Activated naive CD8-positive, alpha-beta T cell (primary cell): ENCODE measurements at regions not wholly inside any gene's neighbourhood (a gene's known extent, or its start where the extent isn't known, plus 50 kb on each side); places are given as distances from the start of the nearest gene placed in this dataset.

Experiments
- H3K27ac Mint-ChIP-seq: one replicate; pipeline ENCODE4 v1.8.0; 2021; ENCODE audit warnings: mixed read lengths
- H3K27me3 Mint-ChIP-seq: one replicate; pipeline ENCODE4 v1.8.0; 2021; ENCODE audit warnings: mixed read lengths
- H3K36me3 Mint-ChIP-seq: one replicate; pipeline ENCODE4 v1.8.0; 2021; ENCODE audit warnings: mixed read lengths
- H3K4me1 Mint-ChIP-seq: one replicate; pipeline ENCODE4 v1.8.0; 2021; ENCODE audit warnings: low read depth, mixed read lengths
- H3K4me3 Mint-ChIP-seq: one replicate; pipeline ENCODE4 v1.8.0; 2021; ENCODE audit warnings: mild to moderate bottlenecking, mixed read lengths
- H3K9me3 Mint-ChIP-seq: one replicate; pipeline ENCODE4 v1.8.0; 2021; ENCODE audit warnings: low read depth, mixed read lengths

DNA sequence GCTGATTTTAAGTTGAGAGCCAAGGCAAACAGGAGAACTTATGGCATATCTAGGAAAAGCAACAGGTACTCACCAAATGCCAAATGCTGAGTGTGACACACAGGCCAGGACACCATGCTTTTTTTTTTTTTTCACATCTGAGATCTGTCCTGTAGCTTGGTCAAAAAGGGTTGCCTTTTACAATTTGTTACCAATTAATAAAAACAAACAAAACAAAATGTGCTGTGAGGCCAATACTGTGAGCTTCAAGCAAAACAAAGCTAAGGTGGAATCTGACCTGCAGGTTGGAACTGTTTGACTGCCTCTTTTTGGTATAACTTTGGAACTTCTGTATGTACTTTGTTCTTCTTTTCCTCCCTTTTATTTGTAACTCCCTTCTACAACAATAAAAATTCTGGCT, 548.5 kb upstream of the IGFBP7 start:
- peaks cover 4% of the 10 kb centered on the region for H3K9me3 Mint-ChIP-seq
- no peaks in the 10 kb centered on the region for H3K36me3 Mint-ChIP-seq
- no peak overlapping the region for H3K27ac Mint-ChIP-seq
- H3K4me3 Mint-ChIP-seq: no peak overlapping the region
- H3K4me1 Mint-ChIP-seq: no peaks in the 10 kb centered on the region
- H3K27me3 Mint-ChIP-seq: no peaks in the 10 kb centered on the region

GRCh38 chr4:57658188-57658587, 548.0 kb upstream of the IGFBP7 start:
- Mint-ChIP-seq H3K4me3 (no peak overlapping the region), H3K9me3 (peaks cover 4% of the 10 kb centered on the region), H3K27me3 (no peaks in the 10 kb centered on the region), H3K4me1 (no peaks in the 10 kb centered on the region), H3K27ac (no peak overlapping the region), H3K36me3 (no peaks in the 10 kb centered on the region)

DNA sequence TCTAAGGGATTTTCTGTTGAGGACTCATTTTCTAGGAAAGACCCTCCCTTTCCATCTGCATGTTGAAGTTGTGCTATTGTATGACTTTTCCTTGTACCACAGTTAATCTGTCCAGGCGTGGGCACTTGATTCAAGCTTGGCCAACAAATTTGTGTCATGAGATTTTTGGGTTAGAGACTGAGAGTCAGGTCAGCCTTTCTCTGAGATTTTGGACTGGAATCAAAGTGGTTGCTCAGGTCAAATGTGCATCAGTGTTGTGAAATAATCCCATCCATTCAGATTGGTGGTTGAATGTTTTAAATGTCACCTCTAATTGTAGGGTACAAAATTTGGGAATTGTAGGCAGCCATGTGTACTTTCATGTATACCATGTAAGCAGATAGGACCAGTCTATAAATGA, 545.2 kb upstream of the IGFBP7 start:
- no peaks in the 10 kb centered on the region for H3K36me3 Mint-ChIP-seq
- H3K27ac Mint-ChIP-seq: no peak overlapping the region
- H3K27me3 Mint-ChIP-seq: no peaks in the 10 kb centered on the region
- peaks cover 9% of the 10 kb centered on the region for H3K9me3 Mint-ChIP-seq
- no peak overlapping the region for H3K4me3 Mint-ChIP-seq
- no peaks in the 10 kb centered on the region for H3K4me1 Mint-ChIP-seq

DNA sequence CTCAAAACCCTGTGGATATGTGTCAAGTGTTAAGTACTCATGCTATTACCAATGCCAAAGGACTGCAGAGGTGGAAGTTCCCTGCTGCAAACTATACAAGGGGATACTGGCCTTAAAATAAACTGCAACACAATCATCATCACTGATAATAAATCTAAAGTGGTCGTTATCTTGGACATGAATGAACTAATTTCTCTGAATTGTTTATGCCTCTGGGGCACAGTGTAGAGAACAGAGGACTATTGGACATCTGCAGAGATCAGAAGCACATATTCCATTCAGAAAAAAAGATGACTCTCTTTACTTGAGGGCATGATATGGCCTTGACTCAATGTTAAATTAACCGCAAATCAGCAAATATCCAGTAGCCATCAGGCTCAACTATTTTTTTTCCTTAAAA, 542.6 kb upstream of the IGFBP7 start:
- Mint-ChIP-seq H3K27me3 (no peaks in the 10 kb centered on the region), H3K27ac (no peak overlapping the region), H3K9me3 (peaks cover 9% of the 10 kb centered on the region), H3K4me1 (no peaks in the 10 kb centered on the region), H3K36me3 (no peaks in the 10 kb centered on the region), H3K4me3 (no peak overlapping the region)

- H3K27me3 Mint-ChIP-seq: no peaks in the 10 kb centered on the region
- no peaks in the 10 kb centered on the region for H3K4me1 Mint-ChIP-seq
- no peaks in the 10 kb centered on the region for H3K9me3 Mint-ChIP-seq
- no peaks in the 10 kb centered on the region for H3K36me3 Mint-ChIP-seq
- H3K4me3 Mint-ChIP-seq: no peak overlapping the region
- H3K27ac Mint-ChIP-seq: no peak overlapping the region
Measured at GRCh38 chr4:57640391-57641100, 530.4 kb upstream of the IGFBP7 start.

- H3K36me3 Mint-ChIP-seq: no peaks in the 10 kb centered on the region
- no peaks in the 10 kb centered on the region for H3K9me3 Mint-ChIP-seq
- H3K4me3 Mint-ChIP-seq: no peak overlapping the region
- H3K4me1 Mint-ChIP-seq: no peaks in the 10 kb centered on the region
- no peaks in the 10 kb centered on the region for H3K27me3 Mint-ChIP-seq
- no peak overlapping the region for H3K27ac Mint-ChIP-seq
Measured at GRCh38 chr4:57639561-57640382, 529.6 kb upstream of the IGFBP7 start.

- Mint-ChIP-seq H3K4me1 (no peaks in the 10 kb centered on the region), H3K36me3 (no peaks in the 10 kb centered on the region), H3K9me3 (no peaks in the 10 kb centered on the region), H3K4me3 (no peak overlapping the region), H3K27me3 (no peaks in the 10 kb centered on the region), H3K27ac (no peak overlapping the region)
Measured at GRCh38 chr4:57635910-57636309, 525.7 kb upstream of the IGFBP7 start.

- no peaks in the 10 kb centered on the region for H3K9me3 Mint-ChIP-seq
- H3K36me3 Mint-ChIP-seq: no peaks in the 10 kb centered on the region
- no peaks in the 10 kb centered on the region for H3K4me1 Mint-ChIP-seq
- H3K4me3 Mint-ChIP-seq: no peak overlapping the region
- no peak overlapping the region for H3K27ac Mint-ChIP-seq
- no peaks in the 10 kb centered on the region for H3K27me3 Mint-ChIP-seq
Measured at GRCh38 chr4:57633212-57633859, 523.2 kb upstream of the IGFBP7 start.

DNA sequence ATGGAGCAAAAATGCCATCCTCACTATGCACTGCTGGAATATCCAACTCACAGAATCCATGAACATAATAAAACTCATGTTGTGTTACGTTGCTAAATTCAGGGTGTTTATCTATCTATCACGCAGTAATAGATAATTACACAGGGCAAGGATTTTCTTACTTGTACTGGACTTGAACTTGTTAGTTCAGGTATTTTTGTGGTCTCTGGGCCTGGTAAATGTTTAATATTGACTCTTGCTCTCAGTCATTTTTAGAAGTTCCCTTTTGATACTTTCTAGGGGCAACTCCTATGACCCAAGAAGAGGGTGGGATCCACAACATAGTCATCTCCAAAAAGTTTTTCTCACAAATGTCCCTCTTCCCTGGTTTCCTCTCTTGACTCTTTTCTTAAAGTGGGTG, 522.4 kb upstream of the IGFBP7 start:
- H3K9me3 Mint-ChIP-seq: no peaks in the 10 kb centered on the region
- no peak overlapping the region for H3K4me3 Mint-ChIP-seq
- no peaks in the 10 kb centered on the region for H3K27me3 Mint-ChIP-seq
- no peaks in the 10 kb centered on the region for H3K4me1 Mint-ChIP-seq
- no peak overlapping the region for H3K27ac Mint-ChIP-seq
- H3K36me3 Mint-ChIP-seq: no peaks in the 10 kb centered on the region

- Mint-ChIP-seq H3K9me3 (no peaks in the 10 kb centered on the region), H3K4me1 (no peaks in the 10 kb centered on the region), H3K27me3 (no peaks in the 10 kb centered on the region), H3K27ac (no peak overlapping the region), H3K36me3 (no peaks in the 10 kb centered on the region), H3K4me3 (no peak overlapping the region)
Measured at GRCh38 chr4:57631147-57631546, 521.0 kb upstream of the IGFBP7 start.

- H3K36me3 Mint-ChIP-seq: no peaks in the 10 kb centered on the region
- no peaks in the 10 kb centered on the region for H3K4me1 Mint-ChIP-seq
- no peaks in the 10 kb centered on the region for H3K27me3 Mint-ChIP-seq
- H3K9me3 Mint-ChIP-seq: no peaks in the 10 kb centered on the region
- H3K27ac Mint-ChIP-seq: no peak overlapping the region
- no peak overlapping the region for H3K4me3 Mint-ChIP-seq
Measured at GRCh38 chr4:57628004-57628403, 517.8 kb upstream of the IGFBP7 start.

DNA sequence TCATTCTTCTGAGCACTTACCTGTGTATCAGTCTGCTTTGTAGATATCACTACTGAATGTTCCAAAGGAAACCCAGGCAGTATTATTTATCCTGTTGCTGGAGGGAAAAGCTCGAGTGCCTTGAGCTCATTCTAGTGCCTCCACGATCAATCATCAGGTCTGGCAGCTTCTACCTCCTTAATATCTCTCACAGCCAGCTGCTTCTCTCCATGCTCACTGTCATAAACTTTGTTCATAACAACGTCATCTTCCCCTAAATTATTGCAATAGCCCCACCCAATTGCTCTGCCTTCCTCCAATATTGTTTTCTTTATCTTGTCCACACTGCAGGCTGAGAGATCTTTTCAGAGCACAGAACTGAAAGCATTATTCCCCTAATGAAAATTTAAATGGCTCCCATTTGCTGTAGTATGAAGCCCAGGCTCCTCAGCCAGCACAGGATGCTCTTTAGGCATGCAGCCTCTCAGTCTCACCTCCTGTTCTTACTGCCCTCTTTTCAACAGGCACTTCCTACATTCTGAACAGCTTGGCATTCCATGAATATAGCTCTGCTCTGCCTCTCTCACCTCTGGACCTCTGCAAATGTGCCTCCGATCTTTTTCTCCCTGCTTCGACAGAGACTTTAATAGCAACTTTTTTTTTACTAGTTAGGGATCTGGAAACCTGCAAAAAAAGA, 504.2 kb upstream of the IGFBP7 start:
- Mint-ChIP-seq H3K27me3 (no peaks in the 10 kb centered on the region), H3K4me3 (no peak overlapping the region), H3K4me1 (no peaks in the 10 kb centered on the region), H3K9me3 (peaks cover 3% of the 10 kb centered on the region), H3K36me3 (no peaks in the 10 kb centered on the region), H3K27ac (no peak overlapping the region)

- H3K9me3 Mint-ChIP-seq: peaks cover 6% of the 10 kb centered on the region
- no peaks in the 10 kb centered on the region for H3K36me3 Mint-ChIP-seq
- no peak overlapping the region for H3K27ac Mint-ChIP-seq
- H3K4me1 Mint-ChIP-seq: no peaks in the 10 kb centered on the region
- H3K4me3 Mint-ChIP-seq: no peak overlapping the region
- H3K27me3 Mint-ChIP-seq: no peaks in the 10 kb centered on the region
Measured at GRCh38 chr4:57612279-57612678, 502.1 kb upstream of the IGFBP7 start.

GRCh38 chr4:57607566-57608180, 497.5 kb upstream of the IGFBP7 start:
- H3K36me3 Mint-ChIP-seq: no peaks in the 10 kb centered on the region

More at GRCh38 chr4:57607566-57608180, 497.5 kb upstream of the IGFBP7 start:
- Mint-ChIP-seq H3K4me1 (no peaks in the 10 kb centered on the region), H3K27ac (no peak overlapping the region), H3K9me3 (peaks cover 7% of the 10 kb centered on the region), H3K27me3 (no peaks in the 10 kb centered on the region), H3K4me3 (no peak overlapping the region)
